Nephron progenitor cell (in vitro differentiated cells): ENCODE measurements at regions not wholly inside any gene's neighbourhood (a gene's known extent, or its start where the extent isn't known, plus 50 kb on each side); places are given as distances from the start of the nearest gene placed in this dataset.
"Not testable (repeated sequence)": the region's sequence is repeated elsewhere in the genome, so short reads cannot be mapped to it uniquely, and the experiment has no call there.

Experiments used
- DNase-seq: peaks from one replicate; pipeline ENCODE4 v3.0.0; 2021
- H3K27ac Mint-ChIP-seq: 2 replicates; pipeline ENCODE4 v1.8.0; 2021; ENCODE audit warnings: mild to moderate bottlenecking, moderate library complexity, mixed read lengths
- H3K27me3 Mint-ChIP-seq: 2 replicates; pipeline ENCODE4 v1.8.0; 2021; ENCODE audit warnings: mild to moderate bottlenecking, low read depth, mixed read lengths; ENCODE audit not compliant: poor library complexity
- H3K36me3 Mint-ChIP-seq: 2 replicates; pipeline ENCODE4 v1.8.0; 2021; ENCODE audit warnings: low read depth, mixed read lengths
- H3K4me1 Mint-ChIP-seq: 2 replicates; pipeline ENCODE4 v1.8.0; 2021; ENCODE audit warnings: mixed read lengths
- H3K4me3 Mint-ChIP-seq: 2 replicates; pipeline ENCODE4 v1.8.0; 2021; ENCODE audit warnings: mild to moderate bottlenecking, moderate library complexity, mixed read lengths
- H3K9me3 Mint-ChIP-seq: 2 replicates; pipeline ENCODE4 v1.8.0; 2021; ENCODE audit warnings: mild to moderate bottlenecking, moderate library complexity, mixed read lengths
- CTCF ChIP-seq: fragments of 200-600 bp; sonication (generic); IDR thresholded peaks from 2 replicates; pipeline ENCODE4 v1.5.0; 2021; ENCODE audit warnings: antibody characterized with exemption

- Mint-ChIP-seq H3K9me3 (no peaks in the 10 kb centered on the region), H3K27me3 (no peaks in the 10 kb centered on the region), H3K4me1 (peaks cover 11% of the 10 kb centered on the region), H3K36me3 (no peaks in the 10 kb centered on the region), H3K27ac (peak overlapping the region; percentile 19), H3K4me3 (no peak overlapping the region)
- no peak for TF ChIP-seq CTCF
- DNase-seq, result no peak
Measured at GRCh38 chr5:57635146-57635777, 152.7 kb upstream of the ACTBL2 start.

DNA sequence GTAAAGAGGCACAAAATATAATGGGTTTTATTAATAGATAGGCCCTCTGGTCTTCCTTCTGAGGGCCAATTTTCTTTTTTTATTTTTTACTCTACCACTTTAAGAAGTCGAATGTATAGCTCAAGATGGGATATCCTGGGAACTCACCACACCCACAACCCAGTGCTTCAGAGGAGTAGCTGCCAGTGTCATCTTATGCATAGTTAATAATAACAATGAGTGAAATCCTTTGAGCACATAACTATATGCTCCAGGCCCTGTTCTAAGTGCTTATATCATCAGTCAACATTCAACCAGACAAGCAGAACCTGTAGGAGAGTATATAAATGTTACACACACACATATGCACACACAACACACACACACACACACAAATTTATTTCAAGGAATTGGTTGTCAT lies 150.3 kb upstream of the ACTBL2 start:
- no peaks in the 10 kb centered on the region for H3K9me3 Mint-ChIP-seq
- no peaks in the 10 kb centered on the region for H3K27me3 Mint-ChIP-seq
- no peaks in the 10 kb centered on the region for H3K36me3 Mint-ChIP-seq
- no peak for DNase-seq
- H3K4me1 Mint-ChIP-seq, result peaks cover 11% of the 10 kb centered on the region
- no peak for TF ChIP-seq CTCF
- no peak overlapping the region for H3K27ac Mint-ChIP-seq
- H3K4me3 Mint-ChIP-seq, result no peak overlapping the region

- peaks cover 11% of the 10 kb centered on the region for H3K4me1 Mint-ChIP-seq
- not testable (repeated sequence) for H3K27me3 Mint-ChIP-seq, DNase-seq, H3K27ac Mint-ChIP-seq, H3K9me3 Mint-ChIP-seq, H3K4me3 Mint-ChIP-seq, H3K36me3 Mint-ChIP-seq
Measured at GRCh38 chr5:57631139-57631538, 148.5 kb upstream of the ACTBL2 start.

GRCh38 chr5:57627661-57628060 lies 145.1 kb upstream of the ACTBL2 start:
- TF ChIP-seq CTCF, result no peak
- DNase-seq, result no peak

DNA sequence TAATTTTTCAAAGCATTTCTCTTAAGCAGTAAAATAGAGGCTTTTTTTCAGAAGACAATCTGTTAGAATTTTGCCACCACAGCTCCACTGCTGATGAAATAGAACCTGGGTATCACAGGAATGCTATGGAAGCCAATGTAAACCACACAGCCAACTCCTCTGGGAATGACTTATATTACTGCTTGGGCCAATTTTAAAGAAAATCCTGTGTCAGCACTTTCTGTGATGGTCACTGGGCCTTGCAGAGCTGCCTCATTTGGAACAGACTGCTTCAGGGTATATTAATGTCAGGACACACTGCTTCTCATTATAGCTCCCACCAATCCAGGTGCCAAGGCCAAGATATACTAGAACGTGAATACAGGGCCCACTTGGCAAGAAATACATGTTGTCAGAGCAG lies 144.1 kb upstream of the ACTBL2 start:
- Mint-ChIP-seq H3K36me3 (no peaks in the 10 kb centered on the region), H3K27ac (no peak overlapping the region), H3K27me3 (no peaks in the 10 kb centered on the region), H3K4me3 (no peak overlapping the region), H3K9me3 (no peaks in the 10 kb centered on the region), H3K4me1 (no peaks in the 10 kb centered on the region)
- no peak for DNase-seq
- no peak for TF ChIP-seq CTCF

More at GRCh38 chr5:57627661-57628060, 145.1 kb upstream of the ACTBL2 start:
- Mint-ChIP-seq H3K27me3 (no peaks in the 10 kb centered on the region), H3K4me3 (no peak overlapping the region), H3K27ac (no peak overlapping the region), H3K36me3 (no peaks in the 10 kb centered on the region), H3K4me1 (no peaks in the 10 kb centered on the region), H3K9me3 (no peaks in the 10 kb centered on the region)

GRCh38 chr5:57621624-57622023 lies 139.0 kb upstream of the ACTBL2 start:
- no peak for TF ChIP-seq CTCF
- H3K4me1 Mint-ChIP-seq, result no peaks in the 10 kb centered on the region
- H3K27ac Mint-ChIP-seq, result peak overlapping the region; percentile 7
- H3K9me3 Mint-ChIP-seq, result peaks cover 12% of the 10 kb centered on the region
- no peaks in the 10 kb centered on the region for H3K36me3 Mint-ChIP-seq
- no peak overlapping the region for H3K4me3 Mint-ChIP-seq
- H3K27me3 Mint-ChIP-seq, result no peaks in the 10 kb centered on the region
- DNase-seq, result no peak
